Retinal pigment epithelial cell (primary cell): ENCODE measurements at regions not wholly inside any gene's neighbourhood (a gene's known extent, or its start where the extent isn't known, plus 50 kb on each side); places are given as distances from the start of the nearest gene placed in this dataset.
"Not testable (repeated sequence)": the region's sequence is repeated elsewhere in the genome, so short reads cannot be mapped to it uniquely, and the experiment has no call there.

Source experiments
- DNase-seq: peaks from one replicate; pipeline ENCODE4 v3.0.0-alpha.2; 2010; ENCODE audit warnings: low read depth
- H3K4me3 ChIP-seq: 2 replicates; pipeline ENCODE4 v1.5.1; 2011; ENCODE audit warnings: mild to moderate bottlenecking, low read length, control low read depth, moderate library complexity
- CTCF ChIP-seq: conservative IDR thresholded peaks from 2 replicates; pipeline ENCODE4 v1.5.1; 2011; ENCODE audit warnings: low read depth, low read length, control low read depth, inconsistent platforms

DNA sequence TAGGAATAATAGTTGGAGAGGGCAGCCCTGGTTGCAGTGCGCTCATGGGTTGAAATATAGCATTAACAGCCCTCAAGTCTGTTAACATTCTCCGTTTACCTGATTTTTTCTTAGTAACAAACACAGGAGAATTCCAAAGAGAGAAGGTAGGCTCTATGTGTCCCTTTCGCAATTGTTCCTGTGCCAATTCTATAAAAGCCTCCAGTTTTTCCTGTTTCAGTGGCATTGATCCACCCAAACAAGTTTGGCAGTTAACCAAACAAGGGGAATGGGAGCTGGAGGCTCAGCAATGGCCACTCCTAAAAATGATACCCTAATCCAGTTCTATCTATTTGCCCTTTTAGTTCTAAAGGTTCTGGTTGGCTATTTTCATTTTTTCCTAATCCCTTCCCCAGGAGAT lies 151.6 kb downstream of the ZNF486 start:
- no peak for TF ChIP-seq CTCF
- DNase-seq: no peak
- H3K4me3 ChIP-seq: no peak overlapping the region

- DNase-seq: no peak
- H3K4me3 ChIP-seq: no peak overlapping the region
- no peak for TF ChIP-seq CTCF
Measured at GRCh38 chr19:20315543-20315942, 148.5 kb downstream of the ZNF486 start.

DNA sequence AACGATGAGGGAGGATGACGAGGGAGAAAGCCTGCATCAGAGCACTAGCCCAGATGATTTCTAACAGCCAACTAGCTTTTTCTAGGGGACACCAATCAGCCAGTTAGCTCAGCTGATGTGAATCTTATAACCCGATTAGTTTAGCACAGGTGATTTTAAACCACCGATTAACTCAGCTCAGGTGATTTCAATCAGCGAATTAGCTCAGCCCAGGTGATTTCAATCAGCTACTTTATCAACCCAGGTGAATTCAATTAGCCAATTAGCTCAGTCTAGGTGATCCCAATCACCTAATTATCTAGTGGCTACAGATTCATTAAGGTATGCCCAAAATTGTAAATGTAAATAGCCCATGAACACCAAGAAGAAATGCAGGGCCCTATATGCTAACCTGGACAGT lies 146.9 kb downstream of the ZNF486 start:
- H3K4me3 ChIP-seq: no peak overlapping the region
- no peak for DNase-seq
- no peak for TF ChIP-seq CTCF

DNA sequence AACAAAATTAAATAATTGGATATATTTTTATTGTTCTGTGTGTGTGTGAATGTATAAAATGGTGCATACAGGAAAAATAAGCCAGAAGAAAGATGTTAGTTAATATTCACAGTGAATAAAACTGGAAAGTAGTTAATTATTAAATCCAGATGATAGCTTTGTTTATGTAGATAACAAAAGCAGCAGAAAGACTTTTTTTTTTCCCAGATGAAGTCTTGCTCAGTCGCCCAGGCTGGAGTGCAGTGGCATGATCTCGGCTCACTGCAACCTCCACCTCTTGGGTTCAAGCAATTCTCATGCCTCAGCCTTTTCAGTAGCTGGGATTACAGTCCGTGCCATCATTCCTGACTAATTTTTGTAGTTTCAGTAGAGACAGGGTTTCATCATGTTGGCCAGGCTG lies 140.1 kb downstream of the ZNF486 start:
- no peak for TF ChIP-seq CTCF
- DNase-seq: no peak
- no peak overlapping the region for H3K4me3 ChIP-seq

DNA sequence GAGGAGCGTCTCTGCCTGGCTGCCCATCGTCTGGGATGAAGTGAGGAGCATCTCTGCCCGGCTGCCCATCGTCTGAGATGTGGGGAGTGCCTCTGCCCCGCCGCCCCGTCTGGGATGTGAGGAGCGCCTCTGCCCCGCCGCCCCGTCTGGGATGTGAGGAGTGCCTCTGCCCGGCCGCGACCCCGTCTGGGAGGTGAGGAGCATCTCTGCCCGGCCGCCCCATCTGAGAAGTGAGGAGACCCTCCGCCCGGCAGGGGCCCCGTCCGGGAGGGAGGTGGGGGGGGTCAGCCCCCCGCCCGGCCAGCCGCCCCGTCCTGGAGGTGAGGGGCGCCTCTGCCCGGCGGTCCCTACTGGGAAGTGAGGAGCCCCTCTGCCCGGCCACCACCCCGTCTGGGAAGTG lies 129.3 kb downstream of the ZNF486 start:
- H3K4me3 ChIP-seq, DNase-seq: not testable (repeated sequence)

DNA sequence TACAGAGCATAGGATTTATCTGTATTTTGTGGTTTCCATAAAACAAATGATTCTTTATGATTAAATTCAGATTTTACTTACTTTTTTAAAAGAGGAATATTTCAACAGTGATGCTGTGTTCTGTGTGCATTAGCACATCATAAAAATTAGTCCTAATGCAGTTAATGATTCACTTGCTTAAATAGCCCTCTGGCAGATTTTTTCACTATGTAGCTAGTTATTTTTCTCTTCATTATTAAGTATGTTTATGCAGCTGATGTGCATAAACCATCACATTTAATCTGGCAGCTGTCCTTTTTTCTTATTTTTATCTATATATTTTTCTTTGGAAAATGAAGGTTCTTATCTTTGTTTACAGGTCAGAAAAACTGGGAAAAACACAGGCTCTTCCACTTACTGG lies 127.2 kb downstream of the ZNF486 start:
- no peak for DNase-seq
- no peak for TF ChIP-seq CTCF

GRCh38 chr19:20292520-20292919 lies 125.5 kb downstream of the ZNF486 start:
- H3K4me3 ChIP-seq, DNase-seq: not testable (repeated sequence)

More for the DNA sequence above, 127.2 kb downstream of the ZNF486 start:
- H3K4me3 ChIP-seq: no peak overlapping the region

DNA sequence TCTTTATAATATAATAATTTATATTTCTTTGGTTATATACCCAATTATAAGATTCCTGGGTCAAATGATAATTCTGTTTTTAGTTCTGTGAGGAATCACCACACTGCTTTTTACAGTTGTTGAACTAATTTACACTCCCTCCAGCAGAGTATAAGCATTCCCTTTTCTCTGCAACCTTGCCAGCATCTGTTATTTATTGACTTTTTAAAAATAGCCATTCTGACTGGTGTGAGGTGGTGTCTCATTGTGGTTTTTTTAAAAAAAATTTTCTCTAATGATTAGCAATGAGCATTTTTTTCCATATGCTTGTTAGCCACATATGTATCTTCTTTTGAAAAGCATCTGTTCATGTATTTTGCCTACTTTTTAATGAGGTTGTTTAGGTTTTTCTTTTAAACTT lies 122.2 kb downstream of the ZNF486 start:
- TF ChIP-seq CTCF: no peak
- no peak for DNase-seq
- no peak overlapping the region for H3K4me3 ChIP-seq
